OCI-LY1 (cell line): ENCODE measurements at regions not wholly inside any gene's neighbourhood (a gene's known extent, or its start where the extent isn't known, plus 50 kb on each side); places are given as distances from the start of the nearest gene placed in this dataset.

Experiments
- H2AFZ ChIP-seq: fragments of 200-600 bp; sonication (generic), shearing (Covaris generic); 2 replicates; pipeline ENCODE4 v1.6.0; 2014; ENCODE audit warnings: antibody characterized with exemption, mild to moderate bottlenecking, low read length
- H3F3A ChIP-seq: fragments of 200-600 bp; sonication (generic), shearing (Covaris generic); 2 replicates; pipeline ENCODE4 v1.6.0; 2014; ENCODE audit warnings: mild to moderate bottlenecking, antibody characterized with exemption, low read length, moderate library complexity; ENCODE audit not compliant: insufficient read depth
- H3K27ac ChIP-seq: fragments of 200-600 bp; sonication (generic); 2 replicates; pipeline ENCODE4 v1.5.1; 2014; ENCODE audit warnings: low read length, mixed run types, mild to moderate bottlenecking, low read depth; ENCODE audit not compliant: poor library complexity, severe bottlenecking
- H3K27me3 ChIP-seq: fragments of 200-600 bp; sonication (generic); 2 replicates; pipeline ENCODE4 v1.6.0; 2014; ENCODE audit warnings: antibody characterized with exemption, mild to moderate bottlenecking, low read length, moderate library complexity; ENCODE audit not compliant: insufficient read depth
- H3K36me3 ChIP-seq: fragments of 200-600 bp; sonication (generic); 2 replicates; pipeline ENCODE4 v1.6.1; 2014; ENCODE audit warnings: mild to moderate bottlenecking, antibody characterized with exemption, low read length, moderate library complexity, mixed read lengths; ENCODE audit not compliant: insufficient read depth
- H3K4me1 ChIP-seq: fragments of 200-600 bp; sonication (generic); 2 replicates; pipeline ENCODE4 v1.5.1; 2014; ENCODE audit warnings: mild to moderate bottlenecking, low read length, moderate library complexity; ENCODE audit not compliant: insufficient read depth, severe bottlenecking
- H3K4me2 ChIP-seq: fragments of 200-600 bp; sonication (generic), shearing (Covaris generic); 2 replicates; pipeline ENCODE4 v1.6.1; 2014; ENCODE audit warnings: low read length
- H3K4me3 ChIP-seq: fragments of 200-600 bp; sonication (generic); 2 replicates; pipeline ENCODE4 v1.5.1; 2014; ENCODE audit warnings: low read length, low read depth, mild to moderate bottlenecking, mixed read lengths; ENCODE audit not compliant: poor library complexity, severe bottlenecking
- H3K79me2 ChIP-seq: fragments of 200-600 bp; shearing (Covaris generic); 2 replicates; pipeline ENCODE4 v1.6.1; 2016; ENCODE audit warnings: mixed run types, low read length, mixed read lengths; ENCODE audit not compliant: insufficient read depth
- H3K9ac ChIP-seq: fragments of 200-600 bp; sonication (generic), shearing (Covaris generic); 2 replicates; pipeline ENCODE4 v1.6.1; 2014; ENCODE audit warnings: mild to moderate bottlenecking, low read length, mixed read lengths
- H3K9me2 ChIP-seq: fragments of 200-600 bp; sonication (generic), shearing (Covaris generic); 2 replicates; pipeline ENCODE4 v1.6.1; 2014; ENCODE audit warnings: low read depth, mild to moderate bottlenecking, low read length, mixed read lengths
- H3K9me3 ChIP-seq: fragments of 200-600 bp; shearing (Covaris generic); 2 replicates; pipeline ENCODE4 v1.6.1; 2014; ENCODE audit warnings: low read length, mixed read lengths
- H4K20me1 ChIP-seq: fragments of 200-600 bp; sonication (generic), shearing (Covaris generic); 2 replicates; pipeline ENCODE4 v1.6.0; 2016; ENCODE audit warnings: mild to moderate bottlenecking, low read length; ENCODE audit not compliant: insufficient read depth
- CTCF ChIP-seq: fragments of 200-600 bp; sonication (generic), shearing (Covaris generic); IDR thresholded peaks from 2 replicates; pipeline ENCODE4 v1.5.1; 2017; ENCODE audit warnings: mild to moderate bottlenecking, antibody characterized with exemption, low read length, moderate library complexity, mixed read lengths
- EZH2 ChIP-seq: fragments of 200-600 bp; sonication (generic), shearing (Covaris generic); IDR thresholded peaks from 2 replicates; pipeline ENCODE4 v1.8.0; 2017; ENCODE audit warnings: borderline replicate concordance, mixed run types, mild to moderate bottlenecking, antibody characterized with exemption, low read length, moderate library complexity, mixed read lengths

GRCh38 chr3:72378287-72378686 lies 470.0 kb downstream of the SHQ1 start:
- Histone ChIP-seq H3K27ac (no peak overlapping the region), H3K4me1 (no peaks in the 10 kb centered on the region), H3K79me2 (no peaks in the 10 kb centered on the region), H3K36me3 (peaks cover 19% of the 10 kb centered on the region), H3K9me2 (no peaks in the 10 kb centered on the region), H3K9me3 (no peaks in the 10 kb centered on the region), H3K4me2 (no peak overlapping the region), H3F3A (no peaks in the 10 kb centered on the region), H4K20me1 (no peaks in the 10 kb centered on the region), H3K27me3 (no peaks in the 10 kb centered on the region), H3K9ac (no peak overlapping the region), H2AFZ (no peak overlapping the region), H3K4me3 (no peak overlapping the region)
- TF ChIP-seq CTCF (no peak), EZH2 (no peak)

- Histone ChIP-seq H3F3A (no peaks in the 10 kb centered on the region), H3K79me2 (no peaks in the 10 kb centered on the region), H3K4me1 (no peaks in the 10 kb centered on the region), H2AFZ (no peak overlapping the region), H3K27me3 (no peaks in the 10 kb centered on the region), H3K36me3 (peaks cover 19% of the 10 kb centered on the region), H3K9ac (no peak overlapping the region), H3K4me3 (no peak overlapping the region), H3K4me2 (no peak overlapping the region), H3K9me3 (no peaks in the 10 kb centered on the region), H4K20me1 (no peaks in the 10 kb centered on the region), H3K9me2 (no peaks in the 10 kb centered on the region), H3K27ac (no peak overlapping the region)
- no peak for TF ChIP-seq CTCF
- TF ChIP-seq EZH2: no peak
Measured at GRCh38 chr3:72376956-72377710, 471.1 kb downstream of the SHQ1 start.

- Histone ChIP-seq H3K4me1 (no peaks in the 10 kb centered on the region), H4K20me1 (no peaks in the 10 kb centered on the region), H3K9ac (no peak overlapping the region), H3F3A (no peaks in the 10 kb centered on the region), H3K27me3 (no peaks in the 10 kb centered on the region), H3K4me3 (no peak overlapping the region), H3K27ac (no peak overlapping the region), H3K79me2 (no peaks in the 10 kb centered on the region), H2AFZ (no peak overlapping the region), H3K4me2 (no peak overlapping the region), H3K9me3 (no peaks in the 10 kb centered on the region), H3K9me2 (no peaks in the 10 kb centered on the region), H3K36me3 (peaks cover 19% of the 10 kb centered on the region)
- TF ChIP-seq EZH2: no peak
- no peak for TF ChIP-seq CTCF
Measured at GRCh38 chr3:72375237-72376076, 472.8 kb downstream of the SHQ1 start.
